Thyroid gland (tissue), 4 donors: ENCODE measurements at regions not wholly inside any gene's neighbourhood (a gene's known extent, or its start where the extent isn't known, plus 50 kb on each side); places are given as distances from the start of the nearest gene placed in this dataset.

Experiments
- DNase-seq, 2 donors: peaks; one replicate each; pipeline ENCODE4 v3.0.0-alpha.2; 2019
- H3K27ac ChIP-seq, 3 donors: fragments of 200-600 bp; sonication (generic); 1 replicate in 2 of 3; 2 replicates in 1 of 3; pipeline ENCODE4 v1.5.1; 2016 to 2019; ENCODE audit warnings: mild to moderate bottlenecking in 1 of 3, moderate library complexity in 1 of 3
- H3K27me3 ChIP-seq: fragments of 200-600 bp; sonication (generic); one replicate; pipeline ENCODE4 v1.5.1; 2019
- H3K36me3 ChIP-seq, 2 donors: fragments of 200-600 bp; sonication (generic); one replicate each; pipeline ENCODE4 v1.5.1; 2016 to 2019
- H3K4me1 ChIP-seq, 2 donors: fragments of 200-600 bp; sonication (generic); one replicate each; pipeline ENCODE4 v1.5.1; 2017 to 2019
- H3K4me3 ChIP-seq, 3 donors: fragments of 200-600 bp; sonication (generic); replicated peaks in 1 of 3; 1 replicate in 2 of 3; 2 replicates in 1 of 3; pipeline ENCODE4 v1.5.1; 2016; ENCODE audit warnings: mild to moderate bottlenecking in 1 of 3
- H3K9me3 ChIP-seq: fragments of 200-600 bp; sonication (generic); one replicate; pipeline ENCODE4 v1.5.1; 2017
- CTCF ChIP-seq, 6 experiments: fragments of 200-600 bp in 3 of 6; fragments of 450-650 bp in 3 of 6; sonication (generic) in 3 of 6; IDR thresholded peaks; one replicate each; pipeline ENCODE4 v1.5.1; 2016 to 2019; ENCODE audit warnings: antibody characterized with exemption in 6 of 6, mild to moderate bottlenecking in 2 of 6, inconsistent platforms in 1 of 6, moderate library complexity in 1 of 6
- POLR2A ChIP-seq, 2 donors: fragments of 450-650 bp; IDR thresholded peaks; one replicate each; pipeline ENCODE4 v1.6.1; 2017; ENCODE audit warnings: antibody characterized with exemption in 2 of 2, mild to moderate bottlenecking in 2 of 2, moderate library complexity in 1 of 2
- WGBS, 2 donors: methylation state at CpG; one replicate each; pipeline ENCODE4 v1.1.5; 2017; 5-methylcytosine and 5-hydroxymethylcytosine counted together
- intact Hi-C: fragments of 100-400 bp; cut with DNase I; formaldehyde crosslinking; loops from one replicate; pipeline ENCODE4 v1.15.1; 2023

- intact Hi-C loops: no loop called here
- Histone ChIP-seq H3K27ac (no peak overlapping the region), H3K9me3 (no peaks in the 10 kb centered on the region), H3K27me3 (no peaks in the 10 kb centered on the region), H3K36me3 (no peaks in the 10 kb centered on the region), H3K4me1 (no peaks in the 10 kb centered on the region), H3K4me3 (no peak overlapping the region)
- no peak for TF ChIP-seq POLR2A (IDR thresholded peaks at IDR 0.05)
- no peak for TF ChIP-seq CTCF (IDR thresholded peaks at IDR 0.05)
- no peak for DNase-seq
- WGBS, 2 donors: 76 to 86% methylated on average over 7 of the region's 7 CpGs
Measured at GRCh38 chr19:28428663-28429348, 784.1 kb downstream of the UQCRFS1 start.

GRCh38 chr19:28427376-28428083 is 785.4 kb downstream of the UQCRFS1 start:
- Histone ChIP-seq H3K27ac (no peak overlapping the region), H3K36me3 (no peaks in the 10 kb centered on the region), H3K27me3 (no peaks in the 10 kb centered on the region), H3K9me3 (no peaks in the 10 kb centered on the region), H3K4me3 (no peak overlapping the region), H3K4me1 (no peaks in the 10 kb centered on the region)
- intact Hi-C loops: no loop called here
- no peak for DNase-seq
- 59 to 83% methylated on average over 10 of the region's 10 CpGs for WGBS, 2 donors
- no peak for TF ChIP-seq POLR2A (IDR thresholded peaks at IDR 0.05)

- no peak overlapping the region for H3K4me3 ChIP-seq
- 46 to 52% methylated on average over 4 of the region's 4 CpGs for WGBS, 2 donors
Measured at GRCh38 chr19:28426730-28427225, 786.2 kb downstream of the UQCRFS1 start.

GRCh38 chr19:28426110-28426729 is 786.7 kb downstream of the UQCRFS1 start:
- H3K9me3 ChIP-seq: no peaks in the 10 kb centered on the region
- 40 to 44% methylated on average over 7 of the region's 7 CpGs for WGBS, 2 donors
- H3K27me3 ChIP-seq: no peaks in the 10 kb centered on the region
- H3K27ac ChIP-seq: no peak overlapping the region
- TF ChIP-seq POLR2A (IDR thresholded peaks at IDR 0.05) (no peak), CTCF (IDR thresholded peaks at IDR 0.05) (no peak)
- no peak overlapping the region for H3K4me3 ChIP-seq
- no peaks in the 10 kb centered on the region for H3K36me3 ChIP-seq
- H3K4me1 ChIP-seq: no peaks in the 10 kb centered on the region
- no peak for DNase-seq
- intact Hi-C loops: no loop called here

More at GRCh38 chr19:28426730-28427225, 786.2 kb downstream of the UQCRFS1 start:
- no peaks in the 10 kb centered on the region for H3K27me3 ChIP-seq
- intact Hi-C loops: no loop called here
- H3K36me3 ChIP-seq: no peaks in the 10 kb centered on the region
- no peak for DNase-seq
- no peak for TF ChIP-seq CTCF (IDR thresholded peaks at IDR 0.05)
- no peak for TF ChIP-seq POLR2A (IDR thresholded peaks at IDR 0.05)
- H3K27ac ChIP-seq: no peak overlapping the region
- no peaks in the 10 kb centered on the region for H3K4me1 ChIP-seq
- H3K9me3 ChIP-seq: no peaks in the 10 kb centered on the region

GRCh38 chr19:28425046-28425931 is 787.7 kb downstream of the UQCRFS1 start:
- TF ChIP-seq POLR2A (IDR thresholded peaks at IDR 0.05) (no peak), CTCF (IDR thresholded peaks at IDR 0.05) (no peak)
- 46 to 52% methylated on average over 13 of the region's 13 CpGs for WGBS, 2 donors
- intact Hi-C loops: no loop called here
- no peak for DNase-seq
- Histone ChIP-seq H3K27me3 (no peaks in the 10 kb centered on the region), H3K36me3 (no peaks in the 10 kb centered on the region), H3K27ac (no peak overlapping the region), H3K9me3 (no peaks in the 10 kb centered on the region), H3K4me1 (no peaks in the 10 kb centered on the region), H3K4me3 (no peak overlapping the region)
